T47D (cell line): ENCODE measurements at regions not wholly inside any gene's neighbourhood (a gene's known extent, or its start where the extent isn't known, plus 50 kb on each side); places are given as distances from the start of the nearest gene placed in this dataset.

Experiments used
- DNase-seq, 2 experiments: peaks; one replicate each; pipeline versions ENCODE4 v3.0.0 to v3.0.0-alpha.2; 2011 to 2012; ENCODE audit warnings: low read depth in 1 of 2, low spot score in 1 of 2
- JUND ChIP-seq: IDR thresholded peaks from 2 replicates; pipeline ENCODE4 v1.6.1; 2012; ENCODE audit warnings: low read depth
- in situ Hi-C: cut with HindIII; loops from 2 replicates; pipeline ENCODE4 v1.10.0; 2016; ENCODE audit warnings: low sequenced_read_pairs, low pct_unique_long_range_greater_than_20kb

DNA sequence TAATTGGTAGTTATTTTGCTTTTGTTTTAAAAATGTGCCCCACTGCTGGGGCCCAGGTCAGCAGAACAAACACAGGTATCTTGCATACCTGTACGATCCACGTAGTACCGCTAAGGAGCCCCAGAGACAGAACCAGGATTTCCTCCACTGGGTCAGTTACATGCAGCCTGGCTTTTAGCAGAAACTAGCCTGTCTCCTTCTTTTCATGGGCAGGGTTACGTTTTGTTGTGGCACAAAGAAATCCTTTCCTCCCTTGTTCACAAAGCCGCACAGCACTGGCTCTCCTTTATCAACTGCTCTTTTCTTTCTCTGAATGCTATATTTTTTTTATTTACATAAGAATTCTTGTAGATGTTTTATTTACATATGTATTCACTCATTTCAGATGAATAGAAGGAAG is 190.3 kb upstream of the POU3F2 start:
- in situ Hi-C loops, result no loop called here
- TF ChIP-seq JUND, result no peak
- DNase-seq, result no peak

GRCh38 chr6:98648211-98648914 is 186.0 kb upstream of the POU3F2 start:
- no peak for DNase-seq
- in situ Hi-C loops, result no loop called here
- TF ChIP-seq JUND, result no peak

DNA sequence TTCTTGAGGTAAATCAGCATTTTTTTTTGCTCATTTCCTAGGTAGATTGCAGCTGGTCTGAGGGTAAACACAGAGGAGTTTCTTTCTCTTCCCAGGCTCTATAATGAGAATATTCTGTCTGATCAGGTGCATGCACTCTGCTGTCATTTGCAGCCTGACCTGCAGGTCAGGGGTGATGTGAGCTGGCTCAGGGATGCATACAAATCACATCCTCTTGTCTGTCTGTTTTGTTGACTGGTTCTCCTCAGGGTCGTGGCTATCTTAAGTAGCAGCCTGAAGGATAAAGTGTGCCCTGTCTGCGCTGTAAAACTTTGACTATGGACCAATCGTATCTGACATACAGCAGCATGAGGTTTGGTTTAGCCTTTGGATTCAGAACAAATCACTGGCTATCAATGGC is 183.4 kb upstream of the POU3F2 start:
- DNase-seq, result no peak
- no peak for TF ChIP-seq JUND
- in situ Hi-C loops, result no loop called here

- no peak for DNase-seq
- TF ChIP-seq JUND, result no peak
- in situ Hi-C loops, result no loop called here
Measured at GRCh38 chr6:98653179-98653578, 181.2 kb upstream of the POU3F2 start.

GRCh38 chr6:98657764-98658163 is 176.6 kb upstream of the POU3F2 start:
- peak; percentile 9 to 70 for DNase-seq
- no peak for TF ChIP-seq JUND
- in situ Hi-C loops, result no loop called here

- in situ Hi-C loops, result no loop called here
- DNase-seq, result no peak
- TF ChIP-seq JUND, result no peak
Measured at GRCh38 chr6:98669371-98669770, 165.0 kb upstream of the POU3F2 start.

DNA sequence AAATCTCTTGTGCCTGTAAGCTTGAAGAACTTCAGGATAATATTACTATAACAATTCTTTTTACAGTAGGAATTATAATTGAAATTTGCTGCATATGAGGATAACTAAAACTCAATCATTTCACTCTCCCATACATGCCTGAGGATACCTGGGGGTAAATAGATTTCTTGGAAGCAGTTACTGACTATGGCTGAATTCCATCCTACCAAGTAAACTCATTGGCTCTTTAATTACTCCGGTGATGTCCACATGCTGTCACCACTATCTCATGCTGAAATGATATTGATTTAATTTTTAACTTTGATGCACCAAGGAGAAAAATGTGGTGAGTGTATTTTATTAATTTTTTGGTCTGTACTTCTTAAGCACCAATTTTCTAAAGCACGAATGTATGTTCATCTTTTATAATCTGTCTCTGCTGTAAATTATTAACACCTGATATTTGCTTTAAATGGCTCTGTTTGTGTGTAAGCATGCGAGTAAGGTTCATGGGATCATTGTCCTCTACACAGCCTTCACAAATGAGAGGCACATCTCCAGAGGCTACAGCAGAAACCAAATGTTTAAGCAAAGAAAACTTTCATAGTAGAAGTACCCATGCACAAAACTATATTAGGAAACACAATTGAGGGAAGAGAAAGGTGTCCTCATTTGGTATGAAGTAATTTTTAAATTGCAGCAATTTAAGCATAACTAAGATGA is 164.2 kb upstream of the POU3F2 start:
- DNase-seq, result no peak
- TF ChIP-seq JUND, result no peak
- in situ Hi-C loops, result no loop called here

- no peak for TF ChIP-seq JUND
- in situ Hi-C loops, result no loop called here
- no peak for DNase-seq
Measured at GRCh38 chr6:98672681-98673475, 161.5 kb upstream of the POU3F2 start.

DNA sequence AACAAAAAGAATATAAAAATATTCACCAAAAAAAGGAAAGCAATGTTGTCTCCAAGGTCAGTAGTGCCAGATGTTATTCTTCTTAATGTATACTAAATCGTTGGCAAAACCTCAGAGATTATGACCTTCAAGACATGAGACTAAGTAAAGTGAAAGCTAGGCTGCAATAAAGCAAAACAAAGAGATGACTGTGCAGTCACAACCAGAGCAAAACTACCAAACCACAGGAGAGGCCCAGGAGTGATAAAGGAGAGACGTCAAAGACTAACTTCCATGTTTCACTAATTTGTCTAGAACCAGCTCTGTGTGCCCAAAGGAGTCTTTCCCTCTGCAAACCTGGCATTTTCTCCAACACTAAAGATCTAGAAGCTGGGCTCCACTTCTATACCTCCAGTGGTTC is 155.9 kb upstream of the POU3F2 start:
- TF ChIP-seq JUND, result no peak
- no peak for DNase-seq

DNA sequence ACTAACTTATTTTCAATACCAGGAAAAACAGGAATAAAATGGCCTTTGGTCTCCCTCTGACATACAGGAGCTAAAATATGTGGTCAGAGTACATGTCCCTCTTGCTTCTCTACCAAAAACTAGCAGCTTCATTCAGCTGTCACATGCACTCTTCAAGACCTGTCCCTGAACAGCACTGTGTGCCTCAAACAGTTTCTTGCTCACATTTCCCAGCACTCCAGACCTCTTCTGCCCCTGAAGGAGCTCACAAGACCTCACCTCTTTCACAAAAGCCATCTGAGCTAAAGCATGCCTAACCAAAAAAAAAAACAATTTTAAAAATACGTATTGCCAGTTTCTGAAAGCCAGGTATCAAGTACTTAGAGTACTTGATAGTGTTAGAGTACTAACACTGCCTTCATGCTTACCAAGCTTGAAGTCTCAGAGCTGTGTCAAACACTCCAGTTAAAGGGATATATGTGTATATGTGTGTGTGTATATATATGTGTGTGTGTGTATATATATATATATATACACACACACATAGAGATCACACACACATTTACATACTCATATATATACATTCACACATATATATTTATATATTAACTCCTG is 148.3 kb upstream of the POU3F2 start:
- in situ Hi-C loops, result no loop called here
- TF ChIP-seq JUND, result no peak
- no peak for DNase-seq

More for the DNA sequence above, 155.9 kb upstream of the POU3F2 start:
- in situ Hi-C loops, result no loop called here

DNA sequence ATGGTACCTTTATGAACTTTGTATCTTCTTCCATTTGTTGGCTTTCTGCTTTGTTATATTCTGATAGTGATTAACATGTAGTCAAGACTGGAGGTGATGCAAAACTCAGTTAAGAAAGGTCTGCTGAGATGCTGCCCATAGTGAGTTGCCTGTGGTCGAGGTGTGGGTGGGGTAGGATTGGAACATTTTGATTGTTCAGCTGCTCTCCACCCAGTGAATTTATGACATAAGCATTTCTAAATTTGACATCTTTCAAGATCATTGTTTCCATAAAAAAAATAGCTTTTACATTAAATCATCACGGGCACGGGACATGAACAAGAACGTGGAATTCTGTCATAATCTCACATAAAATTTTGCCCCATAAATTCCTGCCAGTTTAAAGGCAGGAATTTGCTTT is 146.6 kb upstream of the POU3F2 start:
- in situ Hi-C loops, result no loop called here
- no peak for TF ChIP-seq JUND
- no peak for DNase-seq

DNA sequence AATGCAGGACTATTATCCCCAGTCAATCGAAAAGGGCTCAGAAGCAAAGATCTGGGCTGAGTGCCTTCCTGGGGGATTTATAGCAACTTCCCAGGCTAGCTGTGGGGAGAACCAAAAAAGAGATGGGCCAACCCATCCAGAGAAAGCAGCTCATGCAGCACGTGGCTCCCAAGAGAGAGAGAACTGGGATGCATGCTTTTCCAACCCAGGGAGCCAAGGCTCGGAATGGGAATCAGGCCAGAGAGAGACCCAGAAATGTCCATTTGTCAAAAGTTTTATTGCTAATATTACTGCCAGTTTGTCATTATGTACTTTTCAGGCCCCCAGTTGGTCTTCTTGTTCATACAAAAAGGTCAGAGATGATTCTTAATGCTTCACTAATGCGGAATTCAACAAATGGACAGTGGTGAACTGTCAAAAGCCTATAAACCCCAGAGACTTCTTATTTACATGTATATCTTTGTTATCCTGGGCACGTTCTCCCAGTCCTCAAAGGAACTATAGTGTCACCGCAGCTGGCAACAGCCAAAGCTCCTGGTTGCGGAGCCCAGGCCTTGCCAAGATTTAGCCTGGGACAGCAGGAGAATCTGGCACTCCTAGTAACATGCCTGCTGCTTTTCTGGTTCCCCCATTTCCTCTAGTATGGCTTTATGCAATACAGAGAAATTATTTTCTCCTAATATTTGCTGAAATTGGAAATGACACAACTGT is 139.1 kb upstream of the POU3F2 start:
- DNase-seq, result no peak
- TF ChIP-seq JUND, result no peak
- in situ Hi-C loops, result no loop called here
